Peyer's patch (tissue), 4 donors: ENCODE measurements at regions not wholly inside any gene's neighbourhood (a gene's known extent, or its start where the extent isn't known, plus 50 kb on each side); places are given as distances from the start of the nearest gene placed in this dataset.

ENCODE experiments used
- CTCF ChIP-seq, 6 experiments: fragments of 450-650 bp in 4 of 6; fragments of 200-600 bp in 2 of 6; sonication (generic) in 1 of 6; IDR thresholded peaks; one replicate each; pipeline ENCODE4 v1.5.1; 2017 to 2019; ENCODE audit warnings: antibody characterized with exemption in 6 of 6, mild to moderate bottlenecking in 3 of 6, moderate library complexity in 1 of 6
- POLR2A ChIP-seq, 2 donors: fragments of 450-650 bp; IDR thresholded peaks; one replicate each; pipeline ENCODE4 v1.5.1; 2017; ENCODE audit warnings: antibody characterized with exemption in 2 of 2, mild to moderate bottlenecking in 2 of 2, moderate library complexity in 2 of 2

GRCh38 chr4:151561551-151562256 is 152.7 kb downstream of the FHIP1A start:
- TF ChIP-seq CTCF (IDR thresholded peaks at IDR 0.05) = no peak
- no peak for TF ChIP-seq POLR2A (IDR thresholded peaks at IDR 0.05)
